Central memory CD8-positive, alpha-beta T cell (primary cell): ENCODE measurements at regions not wholly inside any gene's neighbourhood (a gene's known extent, or its start where the extent isn't known, plus 50 kb on each side); places are given as distances from the start of the nearest gene placed in this dataset.

Source experiments
- ATAC-seq: fragments of 150-1000 bp; cut with Tn5 transposase; replicated peaks from 2 replicates; pipeline ENCODE4 v1.10.0; 2022; ENCODE audit warnings: mild to moderate bottlenecking, moderate FRiP score, moderate number of reproducible peaks; ENCODE audit not compliant: poor library complexity, severe bottlenecking; ENCODE audit errors: extremely low read depth
- DNase-seq, 2 donors: peaks; one replicate each; pipeline ENCODE4 v3.0.0; 2021; ENCODE audit warnings: low spot score in 2 of 2
- H3K27ac Mint-ChIP-seq: one replicate; pipeline ENCODE4 v1.8.0; 2022; ENCODE audit warnings: low read depth, mild to moderate bottlenecking, moderate library complexity, mixed read lengths
- H3K27me3 Mint-ChIP-seq: one replicate; pipeline ENCODE4 v1.8.0; 2022; ENCODE audit warnings: mixed read lengths
- H3K36me3 Mint-ChIP-seq: one replicate; pipeline ENCODE4 v1.8.0; 2022; ENCODE audit warnings: mild to moderate bottlenecking, moderate library complexity, mixed read lengths; ENCODE audit not compliant: insufficient read depth
- H3K4me1 Mint-ChIP-seq: one replicate; pipeline ENCODE4 v1.8.0; 2022; ENCODE audit warnings: mixed read lengths
- H3K4me3 Mint-ChIP-seq: one replicate; pipeline ENCODE4 v1.8.0; 2022; ENCODE audit warnings: mild to moderate bottlenecking, moderate library complexity, mixed read lengths
- H3K9me3 Mint-ChIP-seq: one replicate; pipeline ENCODE4 v1.8.0; 2022; ENCODE audit warnings: mixed read lengths

GRCh38 chr9:87310827-87311523 lies 186.7 kb upstream of the DAPK1 start:
- Mint-ChIP-seq H3K27me3 (peaks cover 18% of the 10 kb centered on the region), H3K36me3 (peaks cover 2% of the 10 kb centered on the region), H3K4me3 (no peak overlapping the region), H3K4me1 (peaks cover 10% of the 10 kb centered on the region), H3K9me3 (peaks cover 6% of the 10 kb centered on the region), H3K27ac (no peak overlapping the region)
- no peak for DNase-seq
- peak; percentile 32 for ATAC-seq

DNA sequence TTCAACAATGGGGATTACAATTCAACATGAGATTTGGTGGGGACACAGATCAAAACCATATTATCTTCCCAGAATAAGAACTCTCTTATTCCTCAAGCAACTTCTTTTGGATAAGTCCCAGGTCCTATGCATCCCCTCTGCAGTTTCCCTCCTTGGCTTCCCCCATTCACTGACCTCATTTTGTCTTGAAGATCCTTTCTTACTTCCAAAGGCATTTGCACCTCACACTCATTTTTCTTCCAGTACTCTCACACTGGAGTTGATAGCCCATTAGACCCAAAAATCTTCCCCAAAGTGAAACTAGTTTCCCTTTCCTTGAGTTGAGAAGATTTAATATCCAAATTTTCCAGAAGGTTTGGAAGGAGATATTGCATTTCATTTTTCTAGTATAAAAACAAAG lies 178.0 kb upstream of the DAPK1 start:
- Mint-ChIP-seq H3K36me3 (no peaks in the 10 kb centered on the region), H3K27me3 (no peaks in the 10 kb centered on the region), H3K4me1 (no peaks in the 10 kb centered on the region), H3K27ac (no peak overlapping the region), H3K4me3 (no peak overlapping the region), H3K9me3 (peaks cover 6% of the 10 kb centered on the region)
- ATAC-seq (no peak), DNase-seq (no peak)

- Mint-ChIP-seq H3K4me1 (no peaks in the 10 kb centered on the region), H3K27ac (no peak overlapping the region), H3K9me3 (peaks cover 6% of the 10 kb centered on the region), H3K27me3 (no peaks in the 10 kb centered on the region), H3K4me3 (no peak overlapping the region), H3K36me3 (no peaks in the 10 kb centered on the region)
- DNase-seq (no peak), ATAC-seq (no peak)
Observed at GRCh38 chr9:87320146-87320884, 177.4 kb upstream of the DAPK1 start.

- no peak overlapping the region for H3K4me3 Mint-ChIP-seq
- H3K36me3 Mint-ChIP-seq: no peaks in the 10 kb centered on the region
- H3K27me3 Mint-ChIP-seq: peaks cover 16% of the 10 kb centered on the region
- H3K4me1 Mint-ChIP-seq: no peaks in the 10 kb centered on the region
- DNase-seq (no peak), ATAC-seq (no peak)
- no peaks in the 10 kb centered on the region for H3K9me3 Mint-ChIP-seq
- H3K27ac Mint-ChIP-seq: no peak overlapping the region
Observed at GRCh38 chr9:87322840-87323635, 174.6 kb upstream of the DAPK1 start.

- ATAC-seq: no peak
- H3K4me1 Mint-ChIP-seq: no peaks in the 10 kb centered on the region
- H3K27me3 Mint-ChIP-seq: peaks cover 19% of the 10 kb centered on the region
- H3K9me3 Mint-ChIP-seq: no peaks in the 10 kb centered on the region
- H3K27ac Mint-ChIP-seq: no peak overlapping the region
- no peaks in the 10 kb centered on the region for H3K36me3 Mint-ChIP-seq
- no peak for DNase-seq
- H3K4me3 Mint-ChIP-seq: no peak overlapping the region
Observed at GRCh38 chr9:87323928-87324327, 173.7 kb upstream of the DAPK1 start.

DNA sequence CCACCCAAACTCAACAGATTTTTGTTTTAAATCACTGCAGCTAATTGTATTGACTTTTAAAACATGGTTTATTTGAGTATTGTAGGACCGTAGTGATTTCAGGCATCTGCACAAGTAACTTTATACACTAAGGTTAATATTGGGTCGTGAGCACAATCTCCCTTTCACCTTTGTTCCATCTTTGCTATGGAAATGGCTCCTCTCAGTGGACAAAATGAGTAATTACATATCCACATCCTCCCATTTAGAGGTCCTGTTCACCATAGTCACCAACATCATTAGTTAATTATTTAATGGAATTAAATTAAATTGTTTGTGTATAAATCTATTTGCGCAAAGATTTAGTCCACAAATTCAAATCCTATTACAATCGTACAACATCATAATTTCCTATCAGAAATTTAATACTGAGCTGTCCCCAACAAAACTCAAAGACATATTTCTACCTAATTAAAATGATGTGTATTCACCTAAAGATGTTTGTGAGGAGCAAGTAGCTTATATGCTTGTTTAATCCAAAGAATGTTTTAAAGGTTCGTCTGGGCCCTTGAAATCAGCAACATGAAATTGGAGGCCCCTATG lies 173.0 kb upstream of the DAPK1 start:
- ATAC-seq (peak; percentile 43), DNase-seq (no peak)
- no peak overlapping the region for H3K27ac Mint-ChIP-seq
- H3K27me3 Mint-ChIP-seq: peaks cover 27% of the 10 kb centered on the region
- H3K36me3 Mint-ChIP-seq: no peaks in the 10 kb centered on the region
- H3K4me3 Mint-ChIP-seq: no peak overlapping the region
- H3K4me1 Mint-ChIP-seq: no peaks in the 10 kb centered on the region
- H3K9me3 Mint-ChIP-seq: no peaks in the 10 kb centered on the region

DNA sequence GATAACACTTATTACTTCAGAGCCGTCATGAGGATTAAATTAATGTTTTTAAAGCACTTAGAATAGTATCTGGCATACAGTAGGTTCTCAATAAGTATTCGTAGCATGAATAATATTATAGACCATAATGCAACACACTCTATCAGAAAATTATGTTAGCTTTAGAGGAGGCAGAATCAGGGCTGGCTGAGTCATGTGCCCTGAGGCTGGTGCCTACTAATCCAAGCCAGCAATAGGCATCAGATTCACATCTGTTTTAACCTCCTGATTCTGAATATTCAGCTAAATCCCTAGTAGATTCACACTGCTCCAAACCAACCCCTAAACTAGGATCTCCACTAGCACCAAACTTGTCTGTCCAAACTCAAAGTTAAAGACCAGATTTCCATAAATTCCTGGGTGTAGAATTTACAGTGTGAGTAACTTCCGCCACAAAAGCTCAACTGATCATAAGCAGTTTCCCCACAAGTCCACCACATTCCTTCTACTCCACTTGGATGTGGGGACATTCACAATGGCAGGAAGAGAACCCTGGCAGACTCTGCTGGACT lies 170.0 kb upstream of the DAPK1 start:
- DNase-seq: no peak
- peaks cover 28% of the 10 kb centered on the region for H3K27me3 Mint-ChIP-seq
- no peak for ATAC-seq
- H3K4me1 Mint-ChIP-seq: no peaks in the 10 kb centered on the region
- H3K36me3 Mint-ChIP-seq: no peaks in the 10 kb centered on the region
- no peaks in the 10 kb centered on the region for H3K9me3 Mint-ChIP-seq
- H3K4me3 Mint-ChIP-seq: no peak overlapping the region
- no peak overlapping the region for H3K27ac Mint-ChIP-seq

DNA sequence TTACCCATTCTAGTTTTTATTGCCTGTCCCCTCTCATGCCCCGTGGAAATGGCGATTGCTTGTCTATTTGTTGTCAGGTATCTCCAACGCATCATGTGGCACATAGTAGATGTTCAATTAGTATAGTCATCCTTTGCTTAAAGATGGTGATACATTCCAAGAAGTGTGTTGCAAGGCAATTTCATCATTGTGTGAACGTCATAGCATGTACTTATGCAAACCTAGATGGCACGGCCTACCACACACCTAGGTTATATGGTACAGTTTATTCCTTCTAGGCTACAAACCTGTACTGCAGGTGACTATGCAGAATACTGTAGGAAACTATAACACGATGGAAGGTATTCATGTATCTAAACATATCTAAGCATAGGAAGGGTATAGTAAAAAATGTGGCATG lies 163.9 kb upstream of the DAPK1 start:
- Mint-ChIP-seq H3K4me3 (no peak overlapping the region), H3K4me1 (peaks cover 7% of the 10 kb centered on the region), H3K9me3 (no peaks in the 10 kb centered on the region), H3K27me3 (peaks cover 55% of the 10 kb centered on the region), H3K27ac (no peak overlapping the region), H3K36me3 (no peaks in the 10 kb centered on the region)
- ATAC-seq (no peak), DNase-seq (no peak)

GRCh38 chr9:87334366-87334765 lies 163.3 kb upstream of the DAPK1 start:
- ATAC-seq: no peak
- DNase-seq: no peak
- H3K9me3 Mint-ChIP-seq: no peaks in the 10 kb centered on the region
- peaks cover 7% of the 10 kb centered on the region for H3K4me1 Mint-ChIP-seq
- H3K36me3 Mint-ChIP-seq: no peaks in the 10 kb centered on the region
- peaks cover 52% of the 10 kb centered on the region for H3K27me3 Mint-ChIP-seq
- no peak overlapping the region for H3K4me3 Mint-ChIP-seq
- no peak overlapping the region for H3K27ac Mint-ChIP-seq

DNA sequence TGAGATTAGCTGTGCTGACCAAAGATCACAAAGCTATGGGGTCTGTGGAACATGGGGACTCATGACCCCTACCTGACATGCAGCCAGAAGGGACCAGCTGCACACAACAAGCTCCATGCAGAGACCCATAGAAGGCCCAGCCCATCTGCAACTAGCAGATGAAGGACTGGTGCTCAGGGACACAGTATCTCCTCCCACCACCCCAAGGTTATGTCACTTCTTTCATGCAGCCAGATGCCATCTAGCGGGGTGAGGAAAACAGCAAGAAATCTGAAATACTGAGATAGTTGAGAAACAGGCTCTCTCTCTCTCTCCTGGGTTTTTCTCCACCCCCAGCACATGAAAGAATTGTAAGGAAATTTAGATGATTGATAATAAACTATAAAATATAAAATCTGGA lies 161.3 kb upstream of the DAPK1 start:
- Mint-ChIP-seq H3K9me3 (no peaks in the 10 kb centered on the region), H3K36me3 (no peaks in the 10 kb centered on the region), H3K27ac (no peak overlapping the region), H3K4me3 (no peak overlapping the region), H3K4me1 (peaks cover 7% of the 10 kb centered on the region), H3K27me3 (peaks cover 48% of the 10 kb centered on the region)
- ATAC-seq: no peak
- no peak for DNase-seq

DNA sequence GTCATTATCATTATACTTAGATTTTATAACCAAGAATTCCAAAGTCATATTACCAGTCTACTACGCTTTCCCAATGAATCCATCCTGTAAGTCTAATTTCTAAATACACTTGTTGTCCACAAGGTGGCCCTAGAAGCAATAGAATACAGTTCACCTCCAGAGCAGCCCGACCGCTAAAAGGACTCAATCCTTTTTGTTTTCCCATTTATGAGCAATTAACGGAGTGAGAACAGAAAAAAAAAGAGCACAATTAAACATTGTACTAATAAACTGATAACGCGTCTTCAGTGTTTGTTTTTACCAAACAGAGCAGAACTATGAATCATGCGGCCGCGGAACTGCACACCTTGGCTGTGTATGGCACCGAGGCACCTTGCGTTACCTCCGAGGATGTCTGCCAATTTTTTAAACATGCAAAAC lies 160.7 kb upstream of the DAPK1 start:
- no peaks in the 10 kb centered on the region for H3K36me3 Mint-ChIP-seq
- peaks cover 53% of the 10 kb centered on the region for H3K27me3 Mint-ChIP-seq
- no peaks in the 10 kb centered on the region for H3K9me3 Mint-ChIP-seq
- H3K27ac Mint-ChIP-seq: no peak overlapping the region
- peak; percentile 43 for ATAC-seq
- H3K4me3 Mint-ChIP-seq: peak overlapping the region; percentile 50
- peaks cover 7% of the 10 kb centered on the region for H3K4me1 Mint-ChIP-seq
- DNase-seq: no peak

DNA sequence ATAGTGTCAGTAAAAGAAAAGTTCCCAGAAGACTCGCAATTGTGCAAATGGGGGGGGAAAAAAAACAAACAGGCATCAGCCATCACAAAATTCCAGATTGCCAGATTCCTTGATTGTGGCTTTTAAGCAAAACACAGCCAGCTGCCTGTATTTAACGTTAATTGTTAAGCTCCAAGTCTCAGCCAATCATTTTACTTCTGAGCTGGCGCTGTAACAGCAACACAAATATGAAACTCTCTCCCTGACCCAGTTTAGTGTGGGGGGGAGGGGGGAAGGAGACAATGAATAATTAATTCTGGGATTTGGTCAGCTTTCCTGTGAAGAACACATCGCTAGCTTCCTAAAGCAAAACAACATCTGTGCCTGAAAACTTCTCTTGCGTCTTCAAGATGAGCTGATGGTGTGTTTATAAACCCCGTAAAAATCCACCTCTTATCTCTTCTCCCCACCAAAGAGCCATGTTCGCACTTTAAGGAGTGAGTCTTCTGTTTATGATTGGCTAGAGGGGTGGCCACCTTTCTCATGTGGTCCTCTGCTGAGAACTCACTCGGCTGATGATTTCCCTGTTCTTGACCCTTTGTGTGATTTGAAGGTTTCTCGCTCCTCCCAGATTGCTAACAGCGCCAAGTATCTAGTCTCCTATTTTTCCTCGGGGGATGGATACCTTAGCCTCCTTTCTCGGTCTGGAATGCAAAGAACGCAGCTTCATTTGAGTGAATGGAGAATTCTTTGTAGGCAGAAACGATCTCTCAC lies 160.2 kb upstream of the DAPK1 start:
- DNase-seq: no peak
- Mint-ChIP-seq H3K4me3 (peak overlapping the region; percentile 50), H3K36me3 (no peaks in the 10 kb centered on the region), H3K9me3 (no peaks in the 10 kb centered on the region), H3K27me3 (peaks cover 59% of the 10 kb centered on the region), H3K4me1 (peaks cover 7% of the 10 kb centered on the region), H3K27ac (no peak overlapping the region)
- no peak for ATAC-seq
